Suppressor macrophage (primary cell): ENCODE measurements at regions not wholly inside any gene's neighbourhood (a gene's known extent, or its start where the extent isn't known, plus 50 kb on each side); places are given as distances from the start of the nearest gene placed in this dataset.
A peak's percentile ranks its signal among the peaks of the same experiment; 100 is the strongest.
"Not testable (repeated sequence)": the region's sequence is repeated elsewhere in the genome, so short reads cannot be mapped to it uniquely, and the experiment has no call there.

ENCODE experiments used
- DNase-seq, 4 experiments: peaks; one replicate each; pipeline ENCODE4 v3.0.0-alpha.2; 2020 to 2022

DNA sequence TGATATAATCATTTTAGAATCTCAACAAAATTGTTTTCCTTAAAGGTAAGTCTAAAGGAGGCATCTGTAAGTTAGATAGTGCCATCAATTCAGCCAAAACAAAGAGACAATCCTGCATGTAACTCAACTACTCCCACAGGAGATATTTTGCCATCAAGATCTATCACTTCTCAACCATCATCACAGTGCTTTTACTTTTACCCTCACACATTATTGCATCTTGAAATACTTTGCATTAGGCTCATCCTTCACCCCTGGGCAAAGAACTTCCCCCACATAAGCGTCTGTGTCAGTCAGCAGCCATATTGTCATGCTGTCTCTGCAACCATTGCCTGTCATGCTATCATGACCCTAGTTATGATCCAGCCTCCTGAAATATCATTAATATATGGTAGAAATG is 54.9 kb upstream of the NLGN1 start:
- DNase-seq, result no peak

DNA sequence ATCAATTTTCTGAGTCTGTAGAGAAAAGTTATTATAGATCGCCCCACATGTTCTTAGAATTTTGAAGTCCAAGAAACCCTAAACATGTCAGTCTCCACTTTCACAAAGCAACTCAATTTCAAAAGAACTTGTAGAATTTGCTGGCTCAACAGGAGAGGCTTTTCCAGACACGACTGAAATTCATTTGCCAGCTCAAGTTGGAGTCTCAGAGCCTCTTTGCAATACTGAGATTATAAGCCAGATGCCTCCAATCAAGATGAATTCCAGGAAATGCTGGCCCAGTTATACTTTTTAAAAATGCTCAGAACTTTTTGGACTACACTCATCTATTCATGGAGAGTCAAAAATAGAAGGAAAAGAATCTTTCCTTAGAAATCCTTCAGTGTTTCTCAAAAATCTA is 56.9 kb upstream of the NLGN1 start:
- DNase-seq, result no peak

DNA sequence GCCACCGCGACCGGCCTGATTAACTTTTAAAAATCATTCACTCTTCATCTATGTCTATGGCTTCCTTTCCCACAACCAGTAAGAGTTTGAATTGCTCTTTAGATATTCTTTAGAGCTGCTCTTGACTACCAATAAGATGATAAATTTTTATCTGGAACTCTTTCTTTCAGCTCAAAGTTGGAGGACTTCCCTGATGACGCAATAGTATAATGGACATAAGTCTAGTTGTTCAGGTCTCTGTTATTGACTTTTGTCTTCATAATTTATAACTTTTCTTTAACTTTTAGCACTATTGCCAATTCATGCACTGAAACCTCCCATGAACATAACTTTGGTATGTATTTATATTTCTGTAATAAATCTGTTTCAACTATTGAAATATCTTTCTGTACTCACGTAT is 61.3 kb upstream of the NLGN1 start:
- DNase-seq, result no peak

DNA sequence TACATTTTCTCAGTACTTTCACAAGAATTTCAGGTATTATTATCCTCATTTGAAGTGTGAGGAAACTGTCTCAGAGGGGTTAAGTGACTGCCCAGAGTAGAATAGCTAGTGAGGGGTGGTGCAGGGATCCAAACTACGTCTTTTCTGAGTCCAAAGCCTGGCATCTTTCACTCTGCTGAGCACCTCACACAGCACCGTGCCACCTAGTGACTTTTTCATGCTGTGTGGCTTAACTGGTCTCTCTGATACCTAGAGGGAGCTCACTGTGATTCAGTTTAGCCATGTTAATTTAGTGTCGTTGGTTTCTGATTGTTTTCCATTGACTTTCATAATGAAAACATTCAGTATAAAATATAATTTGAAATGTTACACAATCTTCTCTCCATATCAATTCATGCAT is 91.4 kb upstream of the NLGN1 start:
- no peak for DNase-seq

DNA sequence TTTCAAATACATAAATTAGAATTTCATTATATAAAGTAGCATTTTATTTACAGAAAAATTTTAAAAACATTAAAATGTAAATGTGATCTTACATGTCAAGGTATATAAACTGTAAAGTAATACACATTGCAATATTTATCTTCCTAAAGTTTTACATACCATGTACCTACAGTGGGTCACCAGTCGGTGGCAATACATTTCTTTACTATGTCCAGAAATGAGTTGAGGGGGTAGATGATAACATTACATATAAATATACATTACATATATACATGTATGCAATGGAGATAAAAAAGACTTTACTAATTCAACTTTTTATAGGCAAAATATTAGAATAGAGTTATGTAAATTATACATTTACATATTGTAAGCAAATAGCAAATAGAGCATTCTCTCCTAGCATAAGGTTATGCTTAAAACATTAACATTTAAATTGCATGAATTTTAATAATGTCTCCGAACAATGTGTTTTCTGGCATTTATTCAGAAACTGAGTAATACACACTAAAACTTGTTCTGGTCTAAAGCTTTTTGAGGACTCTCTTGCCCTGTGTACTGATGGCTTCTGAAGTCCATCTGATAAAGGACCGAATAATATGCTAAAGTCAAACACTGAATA is 93.3 kb upstream of the NLGN1 start:
- no peak for DNase-seq

DNA sequence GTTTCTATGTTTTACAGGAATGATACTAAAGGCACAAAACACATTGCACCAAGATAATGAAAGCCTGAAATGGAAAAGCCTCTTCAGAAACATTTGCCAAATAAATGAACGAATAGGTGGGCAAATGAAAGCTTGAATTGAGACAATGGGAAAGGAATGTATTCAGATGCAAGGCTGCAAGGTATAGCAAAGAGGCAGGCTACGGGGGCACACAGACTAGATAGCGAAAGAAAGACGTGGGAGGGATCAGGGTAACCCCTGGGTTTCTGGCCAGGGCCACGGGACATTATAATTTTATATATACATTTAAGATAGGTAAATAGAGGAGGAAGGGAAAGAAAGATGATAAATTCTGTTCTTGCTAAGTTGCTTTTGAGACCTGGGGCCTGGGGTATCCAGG is 95.9 kb upstream of the NLGN1 start:
- no peak for DNase-seq

DNA sequence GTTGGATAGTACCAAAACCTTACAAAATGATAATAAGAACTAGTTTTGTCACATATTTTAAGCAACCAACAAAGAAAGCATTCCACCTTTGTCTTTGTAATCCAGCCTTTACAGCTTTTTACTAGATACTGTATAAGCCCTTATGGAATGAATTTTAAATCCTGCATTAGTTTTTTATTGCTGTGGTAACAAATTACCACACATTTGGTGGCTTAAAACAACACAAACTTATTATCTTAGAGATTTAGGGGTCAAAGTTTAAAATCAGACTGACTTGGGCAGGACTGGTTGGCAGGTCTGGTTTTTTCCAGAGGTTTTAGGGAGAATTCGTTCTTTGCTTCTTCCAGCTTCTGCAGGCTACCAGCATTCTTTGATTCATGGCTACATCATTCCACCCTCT is 108.5 kb upstream of the NLGN1 start:
- no peak for DNase-seq

DNA sequence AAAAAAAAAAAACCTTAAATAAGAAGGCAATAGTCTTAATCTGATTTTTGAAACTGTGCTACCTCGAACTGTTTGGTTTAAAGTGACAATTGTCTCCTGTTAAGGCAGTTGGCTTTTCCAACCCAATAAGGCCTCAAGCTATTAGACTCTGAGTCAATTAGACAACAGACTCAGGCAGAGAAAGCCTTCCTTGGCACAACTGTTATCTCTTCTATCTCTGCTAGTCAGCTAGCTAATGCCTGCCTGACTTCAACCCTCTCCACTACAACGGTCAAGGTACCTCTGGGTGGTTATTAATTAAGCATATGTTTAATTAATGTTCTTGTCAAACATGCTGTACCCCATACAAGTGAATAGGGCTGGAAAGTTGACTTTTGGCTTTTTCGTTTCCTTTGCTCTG is 110.2 kb upstream of the NLGN1 start:
- DNase-seq, result no peak

DNA sequence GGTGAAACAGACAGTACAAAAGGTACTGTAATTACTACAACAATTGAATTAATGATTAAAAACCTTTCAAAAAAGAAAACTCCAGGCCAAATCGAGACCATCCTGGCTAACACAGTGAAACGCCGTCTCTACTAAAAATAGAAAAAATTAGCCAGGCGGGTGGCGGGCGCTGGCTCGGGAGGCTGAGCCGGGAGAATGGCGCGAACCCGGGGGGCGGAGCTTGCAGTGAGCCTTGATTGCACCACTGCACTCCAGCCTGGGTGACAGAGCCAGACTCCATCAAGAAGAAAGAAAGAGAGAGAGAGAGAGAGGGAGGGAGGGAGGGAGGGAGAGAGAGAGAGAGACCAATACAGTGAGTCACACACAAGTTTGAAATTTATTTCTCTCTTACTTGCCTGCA is 111.0 kb upstream of the NLGN1 start:
- not testable (repeated sequence) for DNase-seq

DNA sequence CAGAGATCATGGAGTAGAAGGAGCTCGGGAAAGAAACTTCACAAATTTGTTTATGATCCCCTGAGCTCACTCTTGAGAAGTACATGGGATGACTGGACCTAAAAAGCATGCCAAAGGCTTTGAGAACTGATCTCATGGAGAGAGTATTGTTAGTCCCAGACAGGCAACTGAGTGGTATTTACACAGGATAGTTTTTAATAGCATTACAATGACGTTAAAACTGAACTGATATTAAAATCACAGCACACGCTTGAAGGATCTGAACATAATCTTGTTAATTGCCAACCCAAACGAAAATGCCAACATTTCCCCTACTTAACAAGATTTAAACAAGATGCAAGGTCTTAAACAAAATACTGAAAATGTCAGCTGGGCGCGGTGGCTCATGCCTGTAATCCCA is 113.2 kb upstream of the NLGN1 start:
- DNase-seq, result no peak

DNA sequence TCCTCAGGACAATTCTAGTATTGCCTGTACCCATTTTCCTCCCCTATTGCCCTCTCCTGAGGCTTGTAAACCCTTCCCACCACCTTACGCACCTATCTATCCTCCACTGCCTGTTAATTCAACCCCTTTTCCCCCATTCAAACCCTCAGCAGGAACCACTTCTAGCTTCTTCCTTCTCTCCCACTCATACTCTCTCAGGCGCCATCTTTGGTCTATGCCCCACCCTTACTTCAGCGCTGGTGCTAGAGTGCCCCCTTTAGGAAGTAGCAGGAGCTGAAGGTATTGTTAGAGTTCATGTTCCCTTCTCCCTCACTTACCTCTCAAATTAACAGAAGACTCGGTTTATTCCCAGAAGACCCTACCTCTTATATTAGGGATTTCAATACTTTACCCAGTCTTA is 121.8 kb upstream of the NLGN1 start:
- DNase-seq, result no peak

DNA sequence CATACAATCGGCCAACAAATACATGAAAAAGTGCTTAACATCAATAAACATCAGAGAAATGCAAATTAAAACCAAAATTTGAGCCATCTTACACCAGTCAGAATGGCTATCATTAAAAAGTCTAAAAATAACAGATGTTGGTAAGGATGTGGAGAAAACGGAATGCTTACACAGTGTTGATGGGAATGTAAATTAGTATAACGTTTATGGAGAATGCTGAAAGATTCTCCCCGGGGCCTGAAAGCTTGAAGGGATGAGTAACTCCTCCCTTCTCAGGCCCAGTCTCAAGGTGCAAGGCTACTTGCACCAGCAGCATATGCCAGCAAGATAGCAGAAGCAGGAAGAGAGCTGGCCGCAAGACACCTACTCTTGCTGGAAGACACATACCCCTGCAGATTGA is 123.7 kb upstream of the NLGN1 start:
- no peak for DNase-seq

DNA sequence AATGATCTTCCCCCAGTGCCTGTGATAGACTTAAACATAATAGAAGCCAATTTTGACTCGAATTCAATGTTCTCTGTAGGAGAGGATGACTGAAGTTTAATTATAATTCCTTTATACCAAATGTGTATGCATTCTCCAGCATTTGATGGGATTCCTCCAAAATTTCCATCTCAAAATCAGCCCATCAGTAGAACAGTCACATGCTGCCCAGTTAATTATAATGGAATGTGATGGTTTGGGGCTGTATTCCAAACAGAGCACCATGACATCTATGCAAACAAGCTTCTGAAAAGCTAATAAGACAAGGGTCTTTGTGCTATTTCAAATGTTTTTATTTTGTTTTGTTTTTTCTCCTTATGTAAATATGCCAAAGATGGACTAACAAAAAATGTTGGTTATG is 127.7 kb upstream of the SPATA16 start:
- no peak for DNase-seq

DNA sequence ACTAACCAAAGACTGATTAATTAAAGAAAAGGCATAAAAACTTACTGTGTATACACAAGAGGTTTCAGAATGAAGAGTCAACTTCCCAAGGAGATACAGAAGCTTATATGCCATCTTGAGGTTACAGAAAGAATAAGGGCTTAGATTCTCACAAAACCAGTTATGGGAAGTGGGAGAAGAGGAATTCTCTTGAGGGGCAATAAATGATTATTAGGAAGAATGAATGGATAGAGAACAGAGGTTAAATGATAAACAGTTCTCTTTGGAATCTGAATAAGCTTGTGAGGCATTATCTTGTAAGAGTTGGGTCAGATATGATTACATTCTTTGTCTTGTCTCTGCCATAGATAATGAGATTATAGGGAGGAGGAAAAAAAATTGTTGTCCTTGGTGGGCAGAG is 126.7 kb upstream of the SPATA16 start:
- DNase-seq, result no peak

DNA sequence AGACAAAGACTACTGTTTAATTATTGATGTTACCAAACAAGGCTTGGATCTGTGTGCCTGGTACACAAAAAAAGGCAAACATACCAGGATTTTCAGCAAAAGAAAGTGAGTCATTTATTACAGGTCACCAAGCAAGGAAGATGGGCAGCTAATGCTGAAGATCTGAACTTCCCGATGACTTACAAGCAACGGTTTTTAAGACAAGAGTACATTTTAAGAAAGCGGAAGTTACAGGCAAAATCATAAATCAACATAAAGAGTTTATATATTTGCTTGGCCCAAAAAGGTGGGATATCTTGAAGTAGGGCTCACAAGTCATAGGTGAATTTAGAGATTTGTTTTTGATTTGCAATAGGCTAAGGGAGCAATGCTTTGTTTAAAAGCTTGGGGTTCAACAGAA is 125.4 kb upstream of the SPATA16 start:
- peak in 1 of 4 experiments; percentile 1 for DNase-seq

DNA sequence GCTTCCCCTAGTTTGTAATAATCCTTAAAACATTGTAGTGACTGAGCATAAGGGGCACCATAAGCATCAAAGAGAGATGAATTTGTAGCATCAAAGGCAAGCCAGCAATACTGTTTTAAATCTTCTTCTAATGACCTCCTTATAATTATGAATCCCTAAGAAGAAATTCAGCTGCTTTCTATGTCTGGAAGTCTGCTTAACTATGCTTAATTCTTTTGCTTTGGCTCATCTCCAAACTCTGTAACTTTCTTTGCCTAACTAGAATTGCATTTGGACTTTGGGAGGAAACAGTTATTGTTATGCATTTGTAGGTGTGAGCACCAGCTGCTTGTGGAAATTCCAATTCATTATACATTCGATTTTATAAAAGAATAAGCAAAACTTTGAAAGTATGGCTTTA is 117.7 kb upstream of the SPATA16 start:
- DNase-seq, result no peak

DNA sequence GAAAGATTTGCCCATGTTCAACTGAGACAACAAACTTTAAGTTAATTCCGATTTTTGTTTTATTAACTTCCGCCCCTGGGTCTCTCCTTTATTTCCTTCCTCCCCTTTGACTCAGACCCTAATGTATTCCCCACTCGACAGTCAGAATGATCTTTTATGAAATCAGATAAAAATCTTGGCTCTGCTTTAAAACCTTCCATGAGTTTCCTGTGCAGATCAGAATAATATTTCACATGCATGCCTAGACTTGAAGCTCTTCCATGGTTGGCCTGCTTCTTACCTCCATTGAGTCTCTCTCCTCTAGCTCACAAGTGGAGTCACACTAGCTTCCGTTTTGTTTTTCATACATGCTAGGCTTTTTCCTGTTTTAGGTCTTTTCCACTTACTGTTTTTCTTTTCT is 116.8 kb upstream of the SPATA16 start:
- no peak for DNase-seq

DNA sequence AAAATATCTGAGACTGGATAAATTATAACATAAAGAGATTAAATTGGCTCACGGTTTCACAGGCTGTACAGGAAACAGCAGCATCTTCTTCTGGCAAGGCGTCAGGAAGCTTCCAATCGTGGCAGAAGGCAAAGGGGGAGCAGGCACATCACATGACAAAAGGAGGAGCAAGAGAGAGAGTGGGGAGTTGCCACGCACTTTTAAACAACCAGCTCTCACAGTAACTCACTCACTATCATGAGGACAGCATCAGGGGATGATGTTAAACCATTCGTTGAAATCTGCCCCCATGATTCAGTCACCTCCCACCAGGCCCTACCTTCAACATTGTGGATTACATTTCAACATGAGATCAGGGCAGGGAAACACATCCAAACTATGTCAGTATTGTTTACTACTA is 114.5 kb upstream of the SPATA16 start:
- no peak for DNase-seq

DNA sequence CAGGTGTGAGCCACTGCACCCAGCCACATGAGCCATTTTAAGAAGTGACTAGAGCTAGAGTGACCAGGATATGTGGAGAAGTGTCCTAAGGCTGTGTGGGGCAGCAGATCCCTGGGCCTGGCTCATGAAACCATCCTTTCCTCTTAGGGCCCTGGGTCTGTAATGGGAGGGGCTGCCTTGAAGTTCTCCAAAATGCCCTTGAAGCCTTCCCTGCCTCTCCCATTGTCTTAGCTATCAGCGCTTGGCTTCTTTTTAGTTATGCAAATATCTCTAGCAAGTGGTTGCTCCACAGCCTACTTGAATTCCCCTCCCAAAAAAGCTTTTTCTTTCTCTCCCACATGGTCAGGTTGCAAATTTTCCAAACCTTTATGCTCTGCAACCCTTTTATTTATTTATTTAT is 112.4 kb upstream of the SPATA16 start:
- no peak for DNase-seq

DNA sequence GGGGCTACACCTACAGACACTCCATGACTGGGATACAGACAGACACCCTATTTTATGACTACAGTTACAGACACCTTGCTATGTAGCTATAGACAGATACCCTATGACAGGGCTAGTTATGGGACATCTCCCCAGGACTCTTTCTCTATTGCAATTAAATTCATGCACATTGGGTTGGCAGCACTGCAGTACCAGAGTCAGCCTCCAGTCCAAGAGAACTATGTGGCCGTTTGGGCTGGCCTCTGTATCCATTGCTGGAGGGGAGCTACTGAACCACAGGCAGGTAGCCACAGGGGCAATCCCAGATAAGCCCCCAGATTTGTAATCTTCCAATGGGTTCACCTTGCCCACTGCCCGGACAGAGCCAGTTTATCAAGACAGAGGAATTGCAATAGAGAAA is 108.4 kb upstream of the SPATA16 start:
- DNase-seq, result no peak

DNA sequence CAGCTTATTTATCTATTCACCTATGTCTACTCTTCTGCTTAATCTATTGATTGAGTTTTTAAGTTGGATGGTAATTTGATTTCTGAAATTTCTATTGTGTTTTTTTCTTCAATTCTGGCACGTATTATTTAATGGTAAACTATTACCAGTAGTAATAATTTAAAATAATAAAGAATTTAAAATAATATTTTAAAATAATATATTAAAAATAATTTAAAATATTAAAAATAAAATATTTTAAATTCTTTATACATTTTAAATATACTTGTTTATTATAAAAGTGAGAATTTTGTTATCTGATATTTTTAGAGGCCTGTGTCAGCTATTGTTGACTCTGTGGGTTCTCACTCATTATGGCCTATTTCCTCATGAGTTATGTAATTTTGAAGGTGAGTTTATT is 100.7 kb upstream of the SPATA16 start:
- no peak for DNase-seq

DNA sequence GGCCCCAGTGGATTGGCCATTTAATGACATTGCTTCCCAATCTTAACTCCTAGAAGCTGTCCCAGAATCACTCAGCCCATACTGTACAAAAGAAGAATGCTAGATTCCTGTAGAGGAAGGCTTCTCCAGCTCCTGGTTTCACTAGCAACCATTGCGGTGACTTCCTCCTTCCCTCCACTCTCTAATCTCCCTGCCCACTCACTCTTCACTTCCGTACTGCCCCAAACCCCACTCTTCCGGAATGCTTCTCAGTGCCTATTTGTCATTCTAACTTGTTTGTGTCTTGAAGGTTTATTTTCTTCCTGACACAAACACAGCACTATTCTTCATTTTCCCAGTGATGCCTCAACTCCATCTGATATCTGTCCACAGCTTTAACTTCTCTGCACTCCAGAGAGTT is 97.1 kb upstream of the SPATA16 start:
- peak in 3 of 4 experiments; percentile 26 to 37 (median 30) for DNase-seq

DNA sequence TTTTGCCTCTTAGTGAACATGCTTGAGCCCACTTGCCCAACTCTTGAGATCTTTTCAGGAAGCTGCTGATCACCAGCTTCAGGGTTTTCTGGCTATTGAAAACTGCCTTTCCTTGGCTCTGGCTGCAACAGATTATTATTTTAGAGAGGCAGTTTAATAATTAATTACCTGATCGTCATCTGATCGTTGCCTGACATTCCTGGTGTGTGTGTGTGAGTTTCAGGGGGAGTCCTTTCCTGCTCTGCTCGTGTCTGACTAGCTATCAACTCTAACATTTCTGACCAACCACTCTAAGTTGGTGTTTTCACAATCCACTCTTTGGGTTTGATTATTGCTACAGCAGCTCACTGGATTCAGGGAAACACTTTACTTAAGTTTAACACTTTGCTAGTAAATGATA is 84.3 kb upstream of the SPATA16 start:
- DNase-seq, result no peak

DNA sequence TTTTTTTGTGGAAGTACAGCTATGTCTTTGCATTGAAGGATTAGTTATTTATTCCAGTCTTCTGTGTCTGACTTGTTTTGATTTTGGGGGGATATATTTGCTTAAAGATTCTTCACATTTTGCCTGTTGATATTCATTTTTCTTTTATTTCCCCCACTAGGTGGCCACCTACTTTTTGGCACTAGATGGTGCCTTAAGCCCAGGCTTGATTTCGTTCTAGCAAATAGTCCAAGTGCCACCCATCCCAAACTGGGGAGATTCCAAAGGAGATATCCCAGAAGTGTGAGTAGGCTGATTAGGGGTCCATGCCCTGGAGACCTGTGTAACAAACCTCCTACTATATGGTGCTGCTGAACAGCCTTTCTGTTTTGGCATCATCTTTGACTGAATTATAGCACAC is 80.0 kb upstream of the SPATA16 start:
- no peak for DNase-seq

DNA sequence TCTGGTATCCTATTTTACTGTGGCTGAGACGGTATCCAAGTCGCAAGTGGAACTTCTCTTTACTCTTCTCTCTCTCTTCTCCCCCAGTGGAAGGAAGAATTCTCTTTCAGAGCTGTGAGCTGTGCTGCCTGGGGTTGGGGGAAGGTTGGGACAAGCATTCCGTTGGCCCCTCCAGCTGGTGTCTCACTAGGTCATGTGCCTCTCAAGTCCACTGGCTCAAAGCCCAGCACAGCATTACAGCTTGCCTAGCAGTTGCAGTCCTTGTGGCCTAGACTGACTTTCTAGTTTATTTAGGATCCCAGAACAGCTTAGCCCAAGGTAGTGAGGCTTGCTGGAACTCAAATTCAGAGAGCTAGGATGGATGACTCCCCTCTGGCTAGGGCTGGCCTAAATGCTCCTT is 76.1 kb upstream of the SPATA16 start:
- DNase-seq, result no peak

DNA sequence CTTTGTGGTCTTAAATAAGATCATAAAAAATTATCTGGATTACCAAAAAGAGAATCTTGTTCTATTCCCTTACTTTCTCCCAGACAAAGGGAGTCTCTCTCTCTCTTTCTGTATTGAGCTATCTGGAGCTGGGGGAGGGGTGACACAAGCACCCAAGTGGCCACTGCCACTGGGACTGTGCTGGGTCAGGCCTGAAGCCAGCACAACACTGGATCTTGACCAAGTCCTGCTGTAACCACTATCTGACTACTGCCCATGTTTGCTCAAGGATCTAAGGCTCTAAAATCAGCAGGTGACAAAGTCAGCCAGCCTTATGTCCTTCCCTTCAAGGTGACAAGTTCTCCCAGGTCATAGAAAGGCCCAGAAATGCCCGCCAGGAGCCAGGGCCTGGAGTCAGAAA is 75.0 kb upstream of the SPATA16 start:
- no peak for DNase-seq
